ENCODE measurements at regions not wholly inside any gene's neighbourhood (a gene's known extent, or its start where the extent isn't known, plus 50 kb on each side); places are given as distances from the start of the nearest gene placed in this dataset.

DNA sequence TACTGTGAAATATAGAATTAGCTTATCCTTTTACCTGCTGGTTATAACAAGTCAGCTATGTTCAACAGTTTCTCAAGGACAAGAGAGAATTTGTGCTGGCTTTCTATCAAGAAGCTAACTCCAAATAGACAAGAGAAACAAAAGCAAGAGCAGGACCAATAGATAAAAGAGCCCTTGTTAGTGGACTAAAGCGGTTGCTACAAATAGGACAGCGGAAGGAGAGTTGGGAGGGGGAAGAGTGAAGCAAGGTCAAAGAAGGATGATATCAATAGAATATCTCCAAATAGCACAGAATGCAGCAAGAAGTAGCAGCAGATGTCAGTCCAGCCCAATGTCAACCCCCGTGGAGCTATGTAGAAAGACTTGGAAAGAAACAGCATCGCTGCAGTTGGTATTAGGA, 53.0 kb upstream of the AKT3 start:
- Histone ChIP-seq H3K9ac (no peak overlapping the region), H3K27me3 (ENCODE audit: insufficient read depth) (no peaks in the 10 kb centered on the region), H3K36me3 (replicated peaks in 1 of 2; ENCODE audit: control insufficient read depth in 1 of 2, insufficient read depth in 2 of 2, low read length in 1 of 2) (no peaks in the 10 kb centered on the region), H3K9me2 (no peaks in the 10 kb centered on the region), H2AFZ (ENCODE audit: low read depth) (no peak overlapping the region), H3K4me1 (ENCODE audit: control insufficient read depth in 1 of 2, insufficient read depth in 2 of 2, low read depth in 1 of 2, low read length in 1 of 2) (no peaks in the 10 kb centered on the region), H3K27ac (ENCODE audit: low read depth in 2 of 2, low read length in 1 of 2) (no peak overlapping the region), H3F3A (replicated peaks; ENCODE audit: insufficient read depth) (no peaks in the 10 kb centered on the region), H4K20me1 (ENCODE audit: insufficient read depth) (no peaks in the 10 kb centered on the region), H3K9me3 (no peaks in the 10 kb centered on the region), H3K79me2 (ENCODE audit: insufficient read depth) (no peaks in the 10 kb centered on the region), H3K4me2 (no peak overlapping the region), H3K4me3 (ENCODE audit: low read depth in 2 of 2, low read length in 1 of 2) (no peak overlapping the region)
- CTCF ChIA-PET, result interaction anchor here (1.1 kb wide), 1 partner anchor 11 kb away, joined by 3 read pairs; no protein-coding TSS in a partner anchor
- POLR2A ChIA-PET, result no interaction called here
- WGBS (ENCODE audit: low lambda C conversion rate), result 54% methylated on average over 4 of the region's 4 CpGs
- TF ChIP-seq, protein P1, sequence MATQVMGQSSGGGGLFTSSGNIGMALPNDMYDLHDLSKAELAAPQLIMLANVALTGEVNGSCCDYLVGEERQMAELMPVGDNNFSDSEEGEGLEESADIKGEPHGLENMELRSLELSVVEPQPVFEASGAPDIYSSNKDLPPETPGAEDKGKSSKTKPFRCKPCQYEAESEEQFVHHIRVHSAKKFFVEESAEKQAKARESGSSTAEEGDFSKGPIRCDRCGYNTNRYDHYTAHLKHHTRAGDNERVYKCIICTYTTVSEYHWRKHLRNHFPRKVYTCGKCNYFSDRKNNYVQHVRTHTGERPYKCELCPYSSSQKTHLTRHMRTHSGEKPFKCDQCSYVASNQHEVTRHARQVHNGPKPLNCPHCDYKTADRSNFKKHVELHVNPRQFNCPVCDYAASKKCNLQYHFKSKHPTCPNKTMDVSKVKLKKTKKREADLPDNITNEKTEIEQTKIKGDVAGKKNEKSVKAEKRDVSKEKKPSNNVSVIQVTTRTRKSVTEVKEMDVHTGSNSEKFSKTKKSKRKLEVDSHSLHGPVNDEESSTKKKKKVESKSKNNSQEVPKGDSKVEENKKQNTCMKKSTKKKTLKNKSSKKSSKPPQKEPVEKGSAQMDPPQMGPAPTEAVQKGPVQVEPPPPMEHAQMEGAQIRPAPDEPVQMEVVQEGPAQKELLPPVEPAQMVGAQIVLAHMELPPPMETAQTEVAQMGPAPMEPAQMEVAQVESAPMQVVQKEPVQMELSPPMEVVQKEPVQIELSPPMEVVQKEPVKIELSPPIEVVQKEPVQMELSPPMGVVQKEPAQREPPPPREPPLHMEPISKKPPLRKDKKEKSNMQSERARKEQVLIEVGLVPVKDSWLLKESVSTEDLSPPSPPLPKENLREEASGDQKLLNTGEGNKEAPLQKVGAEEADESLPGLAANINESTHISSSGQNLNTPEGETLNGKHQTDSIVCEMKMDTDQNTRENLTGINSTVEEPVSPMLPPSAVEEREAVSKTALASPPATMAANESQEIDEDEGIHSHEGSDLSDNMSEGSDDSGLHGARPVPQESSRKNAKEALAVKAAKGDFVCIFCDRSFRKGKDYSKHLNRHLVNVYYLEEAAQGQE (IDR thresholded peaks at IDR 0.05; ENCODE audit: low read depth, low read length), result no peak
- TF ChIP-seq NRF1 (IDR thresholded peaks at IDR 0.05; ENCODE audit: low read depth, low read length), result no peak
- TF ChIP-seq NFIC (IDR thresholded peaks at IDR 0.05; ENCODE audit: borderline replicate concordance), result no peak
- no peak for DNase-seq

DNA sequence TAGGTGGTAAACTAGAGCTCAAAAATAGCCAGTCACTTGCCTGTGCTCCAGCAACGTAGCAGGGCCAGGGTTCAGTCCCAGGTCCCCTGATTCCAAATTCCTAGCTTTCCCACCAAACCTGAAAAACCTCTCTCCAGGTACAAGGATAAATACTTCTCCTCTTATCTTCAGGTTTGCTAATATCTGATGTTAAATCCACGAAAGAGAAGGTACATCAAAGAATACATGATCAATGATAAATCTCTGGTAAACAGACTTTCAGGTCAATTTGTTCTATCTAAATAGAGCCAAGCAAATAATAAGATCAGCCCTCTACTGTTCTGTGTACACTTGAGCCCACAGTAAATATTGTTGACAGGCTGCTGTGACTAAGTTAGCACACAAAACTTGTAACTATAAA, 52.1 kb upstream of the AKT3 start:
- Histone ChIP-seq H3K9me3 (no peaks in the 10 kb centered on the region), H3K79me2 (ENCODE audit: insufficient read depth) (no peaks in the 10 kb centered on the region), H4K20me1 (ENCODE audit: insufficient read depth) (no peaks in the 10 kb centered on the region), H3K4me2 (no peak overlapping the region), H2AFZ (ENCODE audit: low read depth) (no peak overlapping the region), H3K4me1 (ENCODE audit: control insufficient read depth in 1 of 2, insufficient read depth in 2 of 2, low read depth in 1 of 2, low read length in 1 of 2) (no peaks in the 10 kb centered on the region), H3K27me3 (ENCODE audit: insufficient read depth) (no peaks in the 10 kb centered on the region), H3K9me2 (no peaks in the 10 kb centered on the region), H3K27ac (ENCODE audit: low read depth in 2 of 2, low read length in 1 of 2) (no peak overlapping the region), H3K9ac (no peak overlapping the region), H3K36me3 (replicated peaks in 1 of 2; ENCODE audit: control insufficient read depth in 1 of 2, insufficient read depth in 2 of 2, low read length in 1 of 2) (no peaks in the 10 kb centered on the region), H3F3A (replicated peaks; ENCODE audit: insufficient read depth) (no peaks in the 10 kb centered on the region), H3K4me3 (ENCODE audit: low read depth in 2 of 2, low read length in 1 of 2) (no peak overlapping the region)
- ChIA-PET CTCF (interaction anchor here (1.1 kb wide), 1 partner anchor 10 kb away, joined by 3 read pairs; no protein-coding TSS in a partner anchor), POLR2A (no interaction called here)
- 30% methylated on average over 2 of the region's 2 CpGs for WGBS (ENCODE audit: low lambda C conversion rate)
- no peak for DNase-seq
- no peak for TF ChIP-seq NRF1 (IDR thresholded peaks at IDR 0.05; ENCODE audit: low read depth, low read length)
- no peak for TF ChIP-seq RXRA (IDR thresholded peaks at IDR 0.05; ENCODE audit: borderline replicate concordance, low read depth)
- TF ChIP-seq SIN3A (IDR thresholded peaks at IDR 0.05; ENCODE audit: borderline replicate concordance, low read depth, low read length), result no peak
- TF ChIP-seq, protein P2, sequence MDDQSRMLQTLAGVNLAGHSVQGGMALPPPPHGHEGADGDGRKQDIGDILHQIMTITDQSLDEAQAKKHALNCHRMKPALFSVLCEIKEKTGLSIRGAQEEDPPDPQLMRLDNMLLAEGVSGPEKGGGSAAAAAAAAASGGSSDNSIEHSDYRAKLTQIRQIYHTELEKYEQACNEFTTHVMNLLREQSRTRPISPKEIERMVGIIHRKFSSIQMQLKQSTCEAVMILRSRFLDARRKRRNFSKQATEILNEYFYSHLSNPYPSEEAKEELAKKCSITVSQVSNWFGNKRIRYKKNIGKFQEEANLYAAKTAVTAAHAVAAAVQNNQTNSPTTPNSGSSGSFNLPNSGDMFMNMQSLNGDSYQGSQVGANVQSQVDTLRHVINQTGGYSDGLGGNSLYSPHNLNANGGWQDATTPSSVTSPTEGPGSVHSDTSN (IDR thresholded peaks at IDR 0.05), result no peak
- TF ChIP-seq, protein P3, sequence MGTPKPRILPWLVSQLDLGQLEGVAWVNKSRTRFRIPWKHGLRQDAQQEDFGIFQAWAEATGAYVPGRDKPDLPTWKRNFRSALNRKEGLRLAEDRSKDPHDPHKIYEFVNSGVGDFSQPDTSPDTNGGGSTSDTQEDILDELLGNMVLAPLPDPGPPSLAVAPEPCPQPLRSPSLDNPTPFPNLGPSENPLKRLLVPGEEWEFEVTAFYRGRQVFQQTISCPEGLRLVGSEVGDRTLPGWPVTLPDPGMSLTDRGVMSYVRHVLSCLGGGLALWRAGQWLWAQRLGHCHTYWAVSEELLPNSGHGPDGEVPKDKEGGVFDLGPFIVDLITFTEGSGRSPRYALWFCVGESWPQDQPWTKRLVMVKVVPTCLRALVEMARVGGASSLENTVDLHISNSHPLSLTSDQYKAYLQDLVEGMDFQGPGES (IDR thresholded peaks at IDR 0.05; ENCODE audit: low read depth, low read length), result no peak
- no peak for TF ChIP-seq FOXM1 (IDR thresholded peaks at IDR 0.05; ENCODE audit: low read depth)
- TF ChIP-seq NFIC (IDR thresholded peaks at IDR 0.05; ENCODE audit: borderline replicate concordance), result no peak
- TF ChIP-seq TAF1 (IDR thresholded peaks at IDR 0.05; ENCODE audit: borderline replicate concordance, low read depth, low read length), result no peak
- TF ChIP-seq GABPA (IDR thresholded peaks at IDR 0.05; ENCODE audit: low read depth), result no peak
- no peak for TF ChIP-seq GATA2 (CRISPR knock-in tag; IDR thresholded peaks at IDR 0.05)
- TF ChIP-seq ELF1 (IDR thresholded peaks at IDR 0.05), result no peak
- no peak for TF ChIP-seq TCF12 (IDR thresholded peaks at IDR 0.05)
